Cardiac fibroblast (primary cell): ENCODE measurements at regions not wholly inside any gene's neighbourhood (a gene's known extent, or its start where the extent isn't known, plus 50 kb on each side); places are given as distances from the start of the nearest gene placed in this dataset.

Source experiments
- DNase-seq, 2 donors: peaks; one replicate each; pipeline versions ENCODE4 v3.0.0 to v3.0.0-alpha.2; 2010; ENCODE audit warnings: low read depth in 2 of 2
- H3K4me3 ChIP-seq, 2 donors: replicated peaks in 1 of 2; 1 replicate in 1 of 2; 2 replicates in 1 of 2; pipeline ENCODE4 v1.5.1; 2011; ENCODE audit warnings: low read depth in 2 of 2, low read length in 2 of 2, mild to moderate bottlenecking in 2 of 2, moderate library complexity in 1 of 2
- CTCF ChIP-seq: IDR thresholded peaks from one replicate; pipeline ENCODE4 v1.5.1; 2011; ENCODE audit warnings: low read depth, mild to moderate bottlenecking, low read length, inconsistent platforms

GRCh38 chr3:107065094-107065861 is 312.0 kb upstream of the CCDC54 start:
- no peak overlapping the region for H3K4me3 ChIP-seq
- no peak for TF ChIP-seq CTCF
- DNase-seq, result peak; percentile 20 to 21

GRCh38 chr3:107067421-107067820 is 309.8 kb upstream of the CCDC54 start:
- no peak for TF ChIP-seq CTCF
- DNase-seq, result no peak

GRCh38 chr3:107068980-107069379 is 308.3 kb upstream of the CCDC54 start:
- peak; percentile 93 to 95 for DNase-seq
- no peak for TF ChIP-seq CTCF
- H3K4me3 ChIP-seq, result no peak overlapping the region

More at GRCh38 chr3:107067421-107067820, 309.8 kb upstream of the CCDC54 start:
- H3K4me3 ChIP-seq, result no peak overlapping the region

GRCh38 chr3:107076946-107077345 is 300.3 kb upstream of the CCDC54 start:
- no peak overlapping the region for H3K4me3 ChIP-seq
- DNase-seq, result no peak
- TF ChIP-seq CTCF, result no peak

GRCh38 chr3:107077391-107077790 is 299.8 kb upstream of the CCDC54 start:
- no peak for DNase-seq
- TF ChIP-seq CTCF, result no peak

GRCh38 chr3:107082527-107082926 is 294.7 kb upstream of the CCDC54 start:
- no peak overlapping the region for H3K4me3 ChIP-seq
- TF ChIP-seq CTCF, result no peak
- peak in 1 of 2 donors; percentile 27 for DNase-seq

More at GRCh38 chr3:107077391-107077790, 299.8 kb upstream of the CCDC54 start:
- no peak overlapping the region for H3K4me3 ChIP-seq
